Liver (tissue), 8 donors: ENCODE measurements at regions not wholly inside any gene's neighbourhood (a gene's known extent, or its start where the extent isn't known, plus 50 kb on each side); places are given as distances from the start of the nearest gene placed in this dataset.
A peak's percentile ranks its signal among the peaks of the same experiment; 100 is the strongest.

ENCODE experiments used
- DNase-seq: peaks from one replicate; pipeline ENCODE4 v3.0.0-alpha.2; 2017; ENCODE audit warnings: low spot score
- H3K27ac ChIP-seq, 2 donors: one replicate each; pipeline ENCODE4 v1.7.0; 2013; ENCODE audit warnings: inconsistent platforms in 2 of 2, low read length in 2 of 2, control low read depth in 1 of 2, low read depth in 1 of 2, mild to moderate bottlenecking in 1 of 2
- H3K27me3 ChIP-seq, 4 donors: one replicate each; pipeline versions ENCODE4 v1.6.1 to v1.7.0; 2013; ENCODE audit warnings: low read length in 3 of 4, inconsistent platforms in 1 of 4, mild to moderate bottlenecking in 1 of 4, moderate library complexity in 1 of 4; ENCODE audit not compliant: control insufficient read depth in 4 of 4, insufficient read depth in 4 of 4
- H3K36me3 ChIP-seq, 4 donors: one replicate each; pipeline versions ENCODE4 v1.6.1 to v1.7.0; 2013; ENCODE audit warnings: low read length in 3 of 4, mild to moderate bottlenecking in 3 of 4, low read depth in 1 of 4, moderate library complexity in 1 of 4; ENCODE audit not compliant: control insufficient read depth in 4 of 4, insufficient read depth in 3 of 4
- H3K4me1 ChIP-seq, 4 donors: one replicate each; pipeline versions ENCODE4 v1.6.1 to v1.7.0; 2013; ENCODE audit warnings: low read length in 3 of 4, mild to moderate bottlenecking in 3 of 4, moderate library complexity in 1 of 4; ENCODE audit not compliant: control insufficient read depth in 4 of 4, insufficient read depth in 4 of 4
- H3K4me3 ChIP-seq, 3 donors: one replicate each; pipeline versions ENCODE4 v1.6.1 to v1.7.0; 2013; ENCODE audit warnings: low read length in 3 of 3, control low read depth in 1 of 3, low read depth in 1 of 3, mild to moderate bottlenecking in 1 of 3
- H3K9ac ChIP-seq, 2 donors: one replicate each; pipeline ENCODE4 v1.7.0; 2013; ENCODE audit warnings: low read length in 2 of 2, mild to moderate bottlenecking in 2 of 2, moderate library complexity in 2 of 2, control low read depth in 1 of 2, low read depth in 1 of 2
- H3K9me3 ChIP-seq, 4 donors: one replicate each; pipeline versions ENCODE4 v1.6.1 to v1.7.0; 2013; ENCODE audit warnings: low read length in 3 of 4; ENCODE audit not compliant: control insufficient read depth in 4 of 4
- EGR1 ChIP-seq, 2 donors: IDR thresholded peaks; 2 replicates each; pipeline ENCODE4 v1.6.1; 2016 to 2018; ENCODE audit warnings: antibody characterized with exemption in 2 of 2, low read depth in 2 of 2
- FOXA1 ChIP-seq: IDR thresholded peaks from 2 replicates; pipeline ENCODE4 v1.6.1; 2016; ENCODE audit warnings: antibody characterized with exemption
- GABPA ChIP-seq, 2 donors: IDR thresholded peaks in 1 of 2; conservative IDR thresholded peaks in 1 of 2; 2 replicates each; pipeline ENCODE4 v1.6.1; 2016; ENCODE audit warnings: antibody characterized with exemption in 2 of 2, mild to moderate bottlenecking in 1 of 2, moderate library complexity in 1 of 2
- HNF4A ChIP-seq, 2 donors: conservative IDR thresholded peaks; 2 replicates each; pipeline ENCODE4 v1.6.1; 2016; ENCODE audit warnings: antibody characterized with exemption in 2 of 2, mild to moderate bottlenecking in 2 of 2
- JUND ChIP-seq, 2 donors: IDR thresholded peaks; 2 replicates each; pipeline ENCODE4 v1.6.1; 2016; ENCODE audit warnings: antibody characterized with exemption in 2 of 2
- NR2F2 ChIP-seq: IDR thresholded peaks from 2 replicates; pipeline ENCODE4 v1.6.1; 2016; ENCODE audit warnings: antibody characterized with exemption
- REST ChIP-seq: IDR thresholded peaks from 2 replicates; pipeline ENCODE4 v1.6.1; 2016; ENCODE audit warnings: antibody characterized with exemption, mild to moderate bottlenecking
- RXRA ChIP-seq, 2 donors: IDR thresholded peaks; 2 replicates each; pipeline ENCODE4 v1.6.1; 2017 to 2018; ENCODE audit warnings: antibody characterized with exemption in 2 of 2, mild to moderate bottlenecking in 1 of 2
- SP1 ChIP-seq: IDR thresholded peaks from 2 replicates; pipeline ENCODE4 v1.6.1; 2018; ENCODE audit warnings: antibody characterized with exemption, mild to moderate bottlenecking
- TAF1 ChIP-seq: conservative IDR thresholded peaks from 2 replicates; pipeline ENCODE4 v1.6.1; 2016; ENCODE audit warnings: antibody characterized with exemption, mild to moderate bottlenecking
- YY1 ChIP-seq: IDR thresholded peaks from 2 replicates; pipeline ENCODE4 v1.6.1; 2016; ENCODE audit warnings: antibody characterized with exemption, mild to moderate bottlenecking
- WGBS: extraction: QIAGEN DNeasy Blood & Tissue Kit; methylation state at CpG from one replicate; pipeline ENCODE4 v1.1.7; 2013; 5-methylcytosine and 5-hydroxymethylcytosine counted together
- TF ChIP-seq, protein P1 (sequence below): fragments of 150-350 bp; IDR thresholded peaks from 2 replicates; pipeline ENCODE4 v1.5.1; 2017; ENCODE audit warnings: improper control_type of control experiment, low read depth, low read length; ENCODE audit not compliant: missing input control
- TF ChIP-seq, protein P2 (sequence below): IDR thresholded peaks from 2 replicates; pipeline ENCODE4 v1.6.1; 2016; ENCODE audit warnings: antibody characterized with exemption
- donor health status: healthy.
- donor health status: healthy.
- donor health status: healthy.
- donor health status: healthy.
- donor health status: healthy.

DNA sequence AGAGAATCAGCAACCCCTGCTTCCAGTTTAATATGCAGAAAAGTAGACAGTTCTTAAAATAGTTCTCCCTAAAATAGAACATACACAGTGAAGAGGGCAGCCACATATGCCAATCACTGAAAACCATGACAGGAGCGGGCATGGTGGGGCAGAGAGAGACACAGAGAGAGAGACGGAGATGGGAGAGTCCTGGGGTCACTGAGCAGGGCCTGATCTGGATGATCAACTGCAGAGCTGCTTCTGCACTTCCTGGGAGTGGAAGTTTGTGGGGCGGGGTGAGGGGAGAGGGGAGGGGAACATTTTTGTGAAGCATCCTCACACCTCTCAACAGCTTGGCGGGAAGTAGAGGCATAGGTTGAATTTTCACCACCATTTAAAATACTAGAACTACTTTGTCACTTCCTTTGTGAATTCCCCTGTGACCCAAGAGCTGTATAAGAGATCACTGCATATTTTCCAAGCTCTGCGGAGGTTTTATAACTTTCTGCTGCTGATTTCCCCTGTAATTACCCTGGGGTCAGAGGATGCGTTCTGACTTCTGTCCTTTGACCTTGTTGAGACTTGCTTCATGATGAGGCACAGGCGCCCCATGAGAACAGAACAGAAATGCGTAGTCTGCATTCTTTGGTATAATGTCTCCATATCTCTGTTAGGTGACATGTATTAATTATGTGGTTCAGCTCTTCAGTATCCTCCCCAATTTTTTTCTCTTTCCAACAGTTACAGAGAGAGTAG, 419.4 kb downstream of the BRD1 start:
- DNase-seq, result no peak
- TF ChIP-seq NR2F2 (peak; percentile 96), EGR1 (IDR thresholded peaks at IDR 0.05; ENCODE audit: low read depth in 2 of 2) (no peak), SP1 (no peak), RXRA (IDR thresholded peaks at IDR 0.05) (peak; percentile 53 to 59)
- TF ChIP-seq, protein P1, sequence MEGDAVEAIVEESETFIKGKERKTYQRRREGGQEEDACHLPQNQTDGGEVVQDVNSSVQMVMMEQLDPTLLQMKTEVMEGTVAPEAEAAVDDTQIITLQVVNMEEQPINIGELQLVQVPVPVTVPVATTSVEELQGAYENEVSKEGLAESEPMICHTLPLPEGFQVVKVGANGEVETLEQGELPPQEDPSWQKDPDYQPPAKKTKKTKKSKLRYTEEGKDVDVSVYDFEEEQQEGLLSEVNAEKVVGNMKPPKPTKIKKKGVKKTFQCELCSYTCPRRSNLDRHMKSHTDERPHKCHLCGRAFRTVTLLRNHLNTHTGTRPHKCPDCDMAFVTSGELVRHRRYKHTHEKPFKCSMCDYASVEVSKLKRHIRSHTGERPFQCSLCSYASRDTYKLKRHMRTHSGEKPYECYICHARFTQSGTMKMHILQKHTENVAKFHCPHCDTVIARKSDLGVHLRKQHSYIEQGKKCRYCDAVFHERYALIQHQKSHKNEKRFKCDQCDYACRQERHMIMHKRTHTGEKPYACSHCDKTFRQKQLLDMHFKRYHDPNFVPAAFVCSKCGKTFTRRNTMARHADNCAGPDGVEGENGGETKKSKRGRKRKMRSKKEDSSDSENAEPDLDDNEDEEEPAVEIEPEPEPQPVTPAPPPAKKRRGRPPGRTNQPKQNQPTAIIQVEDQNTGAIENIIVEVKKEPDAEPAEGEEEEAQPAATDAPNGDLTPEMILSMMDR, result no peak
- Histone ChIP-seq H3K36me3 (no peaks in the 10 kb centered on the region), H3K9me3 (no peaks in the 10 kb centered on the region), H3K27me3 (no peaks in the 10 kb centered on the region), H3K27ac (no peak overlapping the region), H3K4me3 (no peak overlapping the region), H3K9ac (no peak overlapping the region), H3K4me1 (no peaks in the 10 kb centered on the region)
- WGBS, result 56% methylated on average over 8 of the region's 8 CpGs

- Histone ChIP-seq H3K9me3 (no peaks in the 10 kb centered on the region), H3K36me3 (no peaks in the 10 kb centered on the region), H3K27me3 (no peaks in the 10 kb centered on the region), H3K4me3 (no peak overlapping the region), H3K4me1 (no peaks in the 10 kb centered on the region), H3K9ac (no peak overlapping the region), H3K27ac (no peak overlapping the region)
- no peak for DNase-seq
- TF ChIP-seq TAF1, result no peak
- no peak for TF ChIP-seq RXRA (IDR thresholded peaks at IDR 0.05)
- no peak for TF ChIP-seq GABPA (IDR thresholded peaks at IDR 0.05 in 1 of 2, conservative IDR thresholded peaks at IDR 0.05 in 1 of 2)
- TF ChIP-seq HNF4A (conservative IDR thresholded peaks at IDR 0.05), result no peak
- TF ChIP-seq REST, result no peak
- TF ChIP-seq YY1, result no peak
- TF ChIP-seq, protein P1, result no peak
- no peak for TF ChIP-seq EGR1 (IDR thresholded peaks at IDR 0.05; ENCODE audit: low read depth in 2 of 2)
- TF ChIP-seq SP1, result no peak
- TF ChIP-seq FOXA1, result no peak
- no peak for TF ChIP-seq NR2F2
- TF ChIP-seq, protein P2, sequence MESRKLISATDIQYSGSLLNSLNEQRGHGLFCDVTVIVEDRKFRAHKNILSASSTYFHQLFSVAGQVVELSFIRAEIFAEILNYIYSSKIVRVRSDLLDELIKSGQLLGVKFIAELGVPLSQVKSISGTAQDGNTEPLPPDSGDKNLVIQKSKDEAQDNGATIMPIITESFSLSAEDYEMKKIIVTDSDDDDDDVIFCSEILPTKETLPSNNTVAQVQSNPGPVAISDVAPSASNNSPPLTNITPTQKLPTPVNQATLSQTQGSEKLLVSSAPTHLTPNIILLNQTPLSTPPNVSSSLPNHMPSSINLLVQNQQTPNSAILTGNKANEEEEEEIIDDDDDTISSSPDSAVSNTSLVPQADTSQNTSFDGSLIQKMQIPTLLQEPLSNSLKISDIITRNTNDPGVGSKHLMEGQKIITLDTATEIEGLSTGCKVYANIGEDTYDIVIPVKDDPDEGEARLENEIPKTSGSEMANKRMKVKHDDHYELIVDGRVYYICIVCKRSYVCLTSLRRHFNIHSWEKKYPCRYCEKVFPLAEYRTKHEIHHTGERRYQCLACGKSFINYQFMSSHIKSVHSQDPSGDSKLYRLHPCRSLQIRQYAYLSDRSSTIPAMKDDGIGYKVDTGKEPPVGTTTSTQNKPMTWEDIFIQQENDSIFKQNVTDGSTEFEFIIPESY, result no peak
- no peak for TF ChIP-seq JUND (IDR thresholded peaks at IDR 0.05)
- WGBS, result 73% methylated on average over 19 of the region's 19 CpGs
Observed at GRCh38 chr22:49406879-49407587, 420.6 kb downstream of the BRD1 start.
